Dendritic cell treated with granulocyte-macrophage colony-stimulating factor and Interleukin-4, amounts not matched to agents 40 ng/mL and 50 ng/mL, for 4 days (primary cell): ENCODE measurements at regions not wholly inside any gene's neighbourhood (a gene's known extent, or its start where the extent isn't known, plus 50 kb on each side); places are given as distances from the start of the nearest gene placed in this dataset.

ENCODE experiments used
- H3K27ac Mint-ChIP-seq: one replicate; pipeline ENCODE4 v1.8.0; 2022; ENCODE audit warnings: mild to moderate bottlenecking, mixed read lengths
- H3K27me3 Mint-ChIP-seq: one replicate; pipeline ENCODE4 v1.8.0; 2022; ENCODE audit warnings: mild to moderate bottlenecking, mixed read lengths
- H3K36me3 Mint-ChIP-seq: one replicate; pipeline ENCODE4 v1.8.0; 2022; ENCODE audit warnings: low read depth, mixed read lengths
- H3K4me1 Mint-ChIP-seq: one replicate; pipeline ENCODE4 v1.8.0; 2022; ENCODE audit warnings: low read depth, mixed read lengths
- H3K4me3 Mint-ChIP-seq: one replicate; pipeline ENCODE4 v1.8.0; 2022; ENCODE audit warnings: mild to moderate bottlenecking, moderate library complexity, mixed read lengths
- H3K9me3 Mint-ChIP-seq: one replicate; pipeline ENCODE4 v1.8.0; 2022; ENCODE audit warnings: mixed read lengths
- intact Hi-C: fragments of 100-400 bp; cut with micrococcal nuclease; formaldehyde crosslinking; loops from one replicate; pipeline ENCODE4 v1.15.0; 2022

DNA sequence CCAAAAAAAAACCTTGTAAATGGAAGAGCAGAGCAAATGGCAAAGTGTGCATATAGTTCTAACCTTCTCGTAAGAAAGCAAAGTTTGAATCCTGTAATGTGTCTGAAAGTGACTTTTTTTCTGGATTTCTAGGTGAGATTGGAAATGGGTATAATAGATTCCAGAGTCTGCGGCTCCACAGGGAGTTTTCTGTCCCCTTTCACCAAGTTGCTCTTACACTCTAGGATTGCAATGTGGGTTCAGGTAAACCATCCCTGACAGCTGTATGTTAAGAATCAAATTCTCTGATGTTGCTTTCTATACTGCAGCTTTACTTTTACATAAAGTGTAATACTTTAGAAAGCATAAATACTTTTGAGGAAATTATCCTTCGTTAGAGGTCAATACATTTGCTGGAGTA lies 260.1 kb downstream of the PRL start:
- intact Hi-C loops, result no loop called here
- H3K4me3 Mint-ChIP-seq, result no peak overlapping the region
- H3K4me1 Mint-ChIP-seq, result peaks cover 5% of the 10 kb centered on the region
- H3K27ac Mint-ChIP-seq, result no peak overlapping the region
- no peaks in the 10 kb centered on the region for H3K9me3 Mint-ChIP-seq
- no peaks in the 10 kb centered on the region for H3K27me3 Mint-ChIP-seq
- no peaks in the 10 kb centered on the region for H3K36me3 Mint-ChIP-seq

DNA sequence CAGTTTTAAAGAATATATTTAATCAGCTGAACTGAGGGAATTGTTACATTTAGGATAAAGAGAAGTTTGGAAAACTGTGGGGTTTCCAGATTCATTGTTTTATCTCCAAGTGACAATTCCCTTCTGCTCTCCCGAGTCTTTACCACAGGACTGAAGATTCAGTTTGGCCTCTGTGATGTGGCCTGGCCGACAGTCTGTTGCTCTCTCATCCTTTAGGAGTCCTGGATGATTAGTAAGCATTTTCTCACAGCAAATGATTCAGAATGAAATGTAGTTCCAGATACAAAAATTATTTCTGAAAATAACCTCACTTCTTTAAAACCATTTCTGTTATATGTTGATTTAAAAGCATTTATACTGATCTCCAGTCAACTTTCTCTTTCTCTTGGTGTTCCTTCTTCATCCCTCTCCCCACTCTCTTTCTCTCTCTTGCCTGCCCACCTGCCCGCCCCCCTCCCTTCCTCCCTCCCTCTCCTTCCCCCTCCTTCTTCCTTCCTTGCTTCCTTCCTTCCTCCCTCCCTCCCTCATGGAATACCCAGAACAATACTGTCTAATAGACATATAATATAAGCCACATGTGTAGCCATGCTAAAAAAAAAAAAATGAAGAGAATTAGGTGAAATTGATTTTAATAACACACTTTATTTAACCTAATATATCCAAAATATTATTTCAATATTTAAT lies 254.9 kb downstream of the PRL start:
- no peaks in the 10 kb centered on the region for H3K27me3 Mint-ChIP-seq
- H3K9me3 Mint-ChIP-seq, result no peaks in the 10 kb centered on the region
- H3K4me3 Mint-ChIP-seq, result no peak overlapping the region
- H3K4me1 Mint-ChIP-seq, result no peaks in the 10 kb centered on the region
- no peaks in the 10 kb centered on the region for H3K36me3 Mint-ChIP-seq
- intact Hi-C loops, result no loop called here
- H3K27ac Mint-ChIP-seq, result no peak overlapping the region

DNA sequence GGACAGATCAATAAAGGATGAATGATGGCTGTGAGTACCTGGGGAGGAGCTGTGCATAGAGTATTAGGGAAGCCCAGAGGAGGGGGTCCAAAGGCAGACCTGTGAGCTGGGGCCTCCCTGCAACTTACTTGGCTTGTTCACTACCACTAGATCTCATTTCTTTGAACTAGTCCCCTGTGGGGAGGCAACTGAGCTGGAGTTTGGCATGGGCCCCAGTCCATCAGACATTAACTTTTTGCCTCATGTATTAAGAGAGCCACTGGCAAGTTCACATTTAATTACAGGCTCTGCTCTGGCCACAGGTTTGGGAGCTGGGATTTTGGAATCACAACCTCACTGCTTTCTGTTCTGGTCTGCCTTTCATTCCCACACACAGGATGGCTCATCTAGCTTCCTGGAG lies 254.1 kb downstream of the PRL start:
- Mint-ChIP-seq H3K4me3 (no peak overlapping the region), H3K27me3 (no peaks in the 10 kb centered on the region), H3K9me3 (no peaks in the 10 kb centered on the region), H3K36me3 (no peaks in the 10 kb centered on the region), H3K4me1 (no peaks in the 10 kb centered on the region), H3K27ac (no peak overlapping the region)
- intact Hi-C loops, result no loop called here

DNA sequence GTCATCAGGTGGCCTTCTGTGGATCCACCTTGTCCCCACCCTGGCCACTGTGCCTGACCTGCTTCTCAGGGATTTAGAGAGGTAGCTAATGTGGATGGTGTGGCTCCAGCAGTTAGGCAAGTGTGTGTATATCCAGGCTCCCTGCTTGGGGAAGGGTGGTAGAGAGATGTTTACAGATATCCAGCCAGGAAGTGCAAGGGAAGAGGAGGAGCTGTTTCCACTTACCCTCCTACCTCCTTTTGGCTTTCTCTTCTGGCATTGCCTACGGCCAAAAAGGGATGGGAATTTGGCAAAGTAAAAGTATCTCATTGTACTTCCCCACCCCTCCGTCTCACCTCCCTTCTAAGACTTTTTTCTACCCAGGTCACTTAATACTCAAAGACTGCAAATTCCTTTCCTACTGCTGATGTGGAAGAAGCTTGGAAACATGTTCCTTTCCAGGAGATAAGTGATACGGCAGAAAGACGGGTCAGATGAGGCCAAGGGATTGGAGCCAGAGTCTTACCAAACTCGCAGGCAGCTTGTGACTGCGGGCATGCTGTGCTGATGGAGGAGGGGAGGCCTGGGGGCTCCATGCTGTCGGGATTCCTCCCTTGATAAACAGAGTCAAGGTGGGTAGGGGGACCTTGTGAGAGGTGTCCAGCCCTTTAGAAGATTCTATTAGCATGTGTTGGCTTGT lies 253.4 kb downstream of the PRL start:
- Mint-ChIP-seq H3K9me3 (no peaks in the 10 kb centered on the region), H3K27me3 (no peaks in the 10 kb centered on the region), H3K27ac (no peak overlapping the region), H3K4me3 (no peak overlapping the region), H3K36me3 (no peaks in the 10 kb centered on the region), H3K4me1 (no peaks in the 10 kb centered on the region)
- intact Hi-C loops, result no loop called here

DNA sequence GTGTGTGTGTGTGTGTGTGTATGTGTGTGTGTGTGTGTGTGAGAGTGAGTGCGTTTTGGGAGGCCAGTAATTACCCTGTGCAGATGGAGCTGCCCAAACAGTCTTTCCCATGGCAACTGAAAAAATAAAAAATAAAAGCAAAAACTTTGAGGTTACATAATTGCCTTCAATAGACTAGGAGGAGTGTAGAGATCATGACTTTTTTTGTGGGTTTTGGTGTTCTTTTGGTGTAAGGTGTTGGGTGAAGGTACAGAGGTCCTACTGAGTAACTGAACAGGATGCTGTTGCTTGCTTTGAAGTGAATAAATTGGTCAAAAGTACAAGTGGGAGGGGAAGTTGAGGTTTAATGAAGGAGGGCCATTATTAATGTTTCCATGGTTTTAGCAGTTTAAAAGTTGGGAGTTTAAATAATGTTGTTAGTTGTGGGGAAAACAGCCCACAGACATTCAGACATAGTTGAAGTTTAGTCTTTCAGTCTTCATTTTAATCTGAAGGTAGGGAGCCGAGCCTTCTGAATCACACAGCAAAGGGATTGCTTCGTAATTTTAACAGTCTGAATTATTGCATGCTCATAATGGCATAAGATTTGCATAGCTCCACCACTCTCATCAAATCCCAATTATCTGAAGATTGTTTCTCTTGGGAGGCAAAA lies 251.4 kb downstream of the PRL start:
- no peaks in the 10 kb centered on the region for H3K9me3 Mint-ChIP-seq
- no peaks in the 10 kb centered on the region for H3K36me3 Mint-ChIP-seq
- intact Hi-C loops, result no loop called here

DNA sequence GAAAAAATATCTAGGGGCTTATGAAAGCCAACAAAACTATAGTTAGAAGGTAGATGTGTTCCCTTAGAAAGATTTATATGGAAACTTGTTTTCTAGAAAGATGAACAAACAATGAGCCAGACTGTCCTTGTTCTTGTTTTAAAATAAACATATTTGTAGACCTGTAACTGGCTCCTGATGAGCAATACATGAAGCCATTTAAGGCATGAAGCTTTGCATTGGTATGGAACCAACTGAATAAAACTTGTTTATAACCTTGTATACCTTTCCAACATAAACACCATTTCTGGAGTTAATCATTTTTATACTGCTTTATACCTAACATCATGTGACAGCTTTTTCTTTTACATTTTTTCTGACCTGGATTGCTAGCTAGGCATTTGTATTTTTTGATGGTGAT lies 247.8 kb downstream of the PRL start:
- H3K27ac Mint-ChIP-seq, result no peak overlapping the region
- intact Hi-C loops, result no loop called here
- H3K36me3 Mint-ChIP-seq, result no peaks in the 10 kb centered on the region
- no peaks in the 10 kb centered on the region for H3K9me3 Mint-ChIP-seq
- no peaks in the 10 kb centered on the region for H3K4me1 Mint-ChIP-seq
- no peaks in the 10 kb centered on the region for H3K27me3 Mint-ChIP-seq
- no peak overlapping the region for H3K4me3 Mint-ChIP-seq

More for the DNA sequence above, 251.4 kb downstream of the PRL start:
- Mint-ChIP-seq H3K27me3 (no peaks in the 10 kb centered on the region), H3K27ac (no peak overlapping the region), H3K4me3 (no peak overlapping the region), H3K4me1 (no peaks in the 10 kb centered on the region)

DNA sequence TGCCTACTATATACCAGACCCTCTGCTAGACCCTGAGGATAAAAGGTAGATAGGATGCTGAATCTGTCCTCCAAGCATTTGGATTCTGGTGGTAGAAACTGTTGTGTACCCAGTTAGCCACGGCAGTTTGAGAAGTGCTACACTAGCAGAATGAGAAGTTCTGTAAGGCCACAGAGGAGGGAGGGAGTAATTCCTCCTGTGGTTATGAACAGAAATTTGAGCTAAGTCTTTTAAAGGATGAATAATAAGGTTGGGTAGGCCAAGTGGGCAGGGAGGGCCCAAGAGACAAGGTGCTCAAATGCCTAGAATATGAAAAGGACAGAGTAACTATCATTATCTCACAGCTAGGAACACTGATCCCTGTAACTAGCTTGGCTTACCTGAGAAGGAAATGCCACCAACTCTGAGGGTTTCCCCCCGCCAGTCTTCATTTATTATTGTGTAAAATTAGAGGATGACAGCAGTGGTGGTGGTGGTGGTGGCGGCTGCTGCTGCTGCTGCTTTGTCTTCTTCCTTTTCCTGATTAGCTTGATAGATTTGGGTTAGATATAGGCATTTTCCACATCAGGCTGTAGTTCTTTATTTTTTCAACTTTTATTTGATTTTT lies 243.3 kb downstream of the PRL start:
- Mint-ChIP-seq H3K27ac (no peak overlapping the region), H3K27me3 (no peaks in the 10 kb centered on the region), H3K9me3 (peaks cover 8% of the 10 kb centered on the region), H3K4me3 (no peak overlapping the region), H3K36me3 (no peaks in the 10 kb centered on the region), H3K4me1 (no peaks in the 10 kb centered on the region)
- intact Hi-C loops, result no loop called here

DNA sequence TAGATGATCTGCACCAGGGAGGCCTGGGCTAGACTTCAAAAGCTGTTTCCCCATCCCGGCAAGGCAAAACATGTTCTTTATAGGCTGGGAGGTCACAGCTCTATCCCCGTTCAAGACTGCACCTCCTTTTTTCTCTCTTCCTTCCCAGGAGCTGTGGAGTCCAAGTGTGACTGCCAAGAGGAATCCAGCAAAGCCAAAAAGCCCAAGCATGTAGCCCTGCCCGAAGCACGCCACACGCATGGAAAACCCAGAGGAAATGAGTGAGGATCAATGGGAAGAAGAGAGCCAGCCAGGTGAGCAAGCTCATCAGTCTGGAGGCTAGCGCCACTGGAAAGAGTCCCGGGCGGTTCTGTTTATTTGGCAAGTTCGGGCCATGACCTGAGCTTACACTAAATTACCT lies 240.4 kb downstream of the PRL start:
- Mint-ChIP-seq H3K27ac (no peak overlapping the region), H3K9me3 (peaks cover 8% of the 10 kb centered on the region), H3K4me3 (no peak overlapping the region), H3K36me3 (no peaks in the 10 kb centered on the region), H3K4me1 (peaks cover 9% of the 10 kb centered on the region), H3K27me3 (no peaks in the 10 kb centered on the region)
- intact Hi-C loops, result no loop called here

DNA sequence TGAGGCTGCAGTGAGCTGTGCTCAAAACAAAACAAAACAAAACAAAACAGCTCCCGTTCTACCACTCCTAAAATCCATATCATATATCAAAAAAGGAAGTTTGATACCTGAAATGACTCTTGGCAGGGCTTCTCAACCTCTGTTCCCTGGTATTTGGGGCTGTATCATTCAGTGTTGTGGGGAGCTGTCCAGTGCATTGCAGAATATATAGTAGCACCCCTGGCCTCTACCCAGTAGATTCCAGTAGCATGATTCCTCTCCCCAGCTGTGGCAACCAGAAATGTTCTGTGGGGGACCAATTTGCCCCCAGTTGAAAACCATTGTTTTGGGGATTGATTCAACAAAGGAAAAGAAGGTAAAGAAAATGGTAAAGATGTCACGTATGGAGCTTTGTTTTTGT lies 238.9 kb downstream of the PRL start:
- Mint-ChIP-seq H3K9me3 (peaks cover 8% of the 10 kb centered on the region), H3K36me3 (no peaks in the 10 kb centered on the region), H3K27me3 (no peaks in the 10 kb centered on the region), H3K4me3 (no peak overlapping the region), H3K4me1 (peaks cover 14% of the 10 kb centered on the region), H3K27ac (no peak overlapping the region)
- intact Hi-C loops, result no loop called here

DNA sequence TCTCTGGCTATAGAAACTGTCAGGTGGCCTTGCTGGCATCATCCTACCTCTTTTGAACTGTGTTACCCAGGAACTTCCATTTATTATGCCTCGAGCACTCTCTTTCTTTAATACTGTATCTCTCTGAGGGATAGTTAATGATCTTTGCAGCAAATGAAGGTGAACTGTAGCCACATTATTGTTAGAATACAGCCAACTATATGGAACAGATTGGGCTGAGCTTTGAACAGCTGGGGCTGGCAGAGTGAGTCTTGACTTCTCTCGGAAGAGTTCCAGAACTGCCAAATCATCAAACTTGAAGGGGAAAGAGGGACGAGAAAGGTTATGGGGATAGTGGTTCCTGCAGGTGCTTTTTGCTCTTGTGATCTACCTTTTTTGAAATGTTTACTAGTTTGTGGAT lies 237.7 kb downstream of the PRL start:
- intact Hi-C loops, result no loop called here
- Mint-ChIP-seq H3K36me3 (no peaks in the 10 kb centered on the region), H3K4me1 (peaks cover 19% of the 10 kb centered on the region), H3K27me3 (no peaks in the 10 kb centered on the region), H3K4me3 (no peak overlapping the region), H3K9me3 (peaks cover 8% of the 10 kb centered on the region), H3K27ac (no peak overlapping the region)

DNA sequence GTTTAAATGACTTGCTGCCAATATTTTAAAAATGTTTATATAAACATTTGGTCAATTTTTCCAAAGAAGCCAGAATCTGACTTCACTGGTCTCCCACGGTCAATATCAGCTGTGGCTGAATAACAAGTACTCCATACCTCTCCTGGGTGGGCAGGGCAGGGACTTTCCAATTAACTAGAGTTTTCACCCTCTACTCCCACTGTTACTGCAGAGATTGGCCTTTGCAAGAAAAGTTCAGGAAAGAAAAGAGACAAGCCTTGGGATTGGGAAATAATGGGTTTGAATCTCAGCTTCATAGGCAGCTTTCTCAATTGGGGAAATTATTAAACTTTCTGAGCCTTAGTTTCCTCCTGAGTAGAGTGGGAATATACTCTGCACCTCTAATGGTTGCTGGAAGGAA lies 236.9 kb downstream of the PRL start:
- Mint-ChIP-seq H3K4me1 (peaks cover 19% of the 10 kb centered on the region), H3K27ac (no peak overlapping the region), H3K9me3 (peaks cover 8% of the 10 kb centered on the region), H3K36me3 (no peaks in the 10 kb centered on the region), H3K4me3 (no peak overlapping the region), H3K27me3 (no peaks in the 10 kb centered on the region)
- intact Hi-C loops, result no loop called here

DNA sequence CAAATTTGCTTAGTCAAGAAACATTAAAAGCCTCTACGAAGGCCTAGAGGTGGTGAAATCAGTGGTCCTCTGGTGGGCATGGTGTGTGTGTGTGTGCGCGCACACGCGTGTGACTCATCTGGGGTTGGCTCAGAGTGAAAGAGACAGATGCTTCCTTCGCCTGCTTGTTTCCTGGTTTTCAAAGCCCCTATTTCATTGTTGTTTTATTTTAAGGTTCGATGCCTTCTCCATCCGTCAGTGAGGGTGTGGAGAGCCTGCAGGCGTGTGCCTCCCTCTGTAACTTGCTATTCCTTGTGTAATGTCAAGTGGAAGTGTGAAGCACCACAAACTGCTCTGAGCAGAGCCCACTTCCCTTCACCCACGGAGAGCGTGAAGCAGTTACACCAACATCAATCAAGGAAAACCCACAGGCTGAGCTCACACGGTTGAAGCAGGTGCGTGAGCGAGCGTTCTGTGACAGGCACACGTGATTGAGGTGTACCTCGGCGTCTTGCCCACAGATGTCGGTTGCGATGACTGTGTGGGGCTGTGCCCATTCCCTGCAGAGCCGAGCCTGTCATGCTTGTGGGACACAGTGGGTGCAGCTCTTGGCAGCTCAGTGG lies 233.9 kb downstream of the PRL start:
- Mint-ChIP-seq H3K4me3 (peak overlapping the region; percentile 26), H3K9me3 (no peaks in the 10 kb centered on the region), H3K36me3 (no peaks in the 10 kb centered on the region), H3K27me3 (no peaks in the 10 kb centered on the region), H3K4me1 (peaks cover 26% of the 10 kb centered on the region), H3K27ac (peak overlapping the region; percentile 25)
- intact Hi-C loops, result no loop called here

DNA sequence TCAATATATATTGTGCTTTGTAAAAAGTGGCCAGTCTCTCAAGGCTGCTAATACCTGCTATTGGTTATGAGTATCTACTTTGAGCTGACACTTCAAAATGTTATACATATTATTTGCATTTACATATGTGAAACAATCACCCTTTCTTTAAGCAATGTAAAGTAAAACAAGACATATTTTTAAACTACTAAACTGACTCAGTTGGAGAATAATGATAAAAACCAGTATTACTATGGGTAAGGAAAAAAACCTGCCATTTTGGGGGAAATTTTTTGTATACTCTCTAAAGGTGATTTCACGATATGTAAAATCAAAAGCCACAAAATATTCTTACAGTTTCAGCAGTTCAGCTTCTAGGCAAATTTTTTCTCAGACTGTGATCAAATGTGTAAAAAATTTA lies 232.3 kb downstream of the PRL start:
- H3K36me3 Mint-ChIP-seq, result no peaks in the 10 kb centered on the region
- H3K4me1 Mint-ChIP-seq, result peaks cover 16% of the 10 kb centered on the region
- H3K27me3 Mint-ChIP-seq, result no peaks in the 10 kb centered on the region
- H3K27ac Mint-ChIP-seq, result no peak overlapping the region
- intact Hi-C loops, result no loop called here
- no peak overlapping the region for H3K4me3 Mint-ChIP-seq
- no peaks in the 10 kb centered on the region for H3K9me3 Mint-ChIP-seq

DNA sequence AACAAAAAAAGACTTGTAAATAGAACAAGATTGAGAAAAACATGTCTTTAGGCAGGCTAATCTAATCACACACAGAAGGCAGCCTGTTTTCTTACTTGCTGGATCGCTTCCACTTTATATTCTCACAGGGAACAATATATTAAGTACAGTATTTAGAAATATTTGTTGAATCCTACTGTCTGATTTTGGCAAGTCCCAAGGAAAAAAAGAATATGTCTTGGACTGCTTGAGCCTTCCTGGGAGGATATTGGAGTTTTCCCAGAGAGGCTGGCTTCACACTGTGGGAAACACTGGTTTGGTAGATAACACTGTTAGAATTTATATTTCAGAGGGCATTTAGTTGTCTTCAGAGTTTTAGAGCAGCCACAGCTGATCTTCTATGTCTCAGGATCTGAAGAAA lies 229.7 kb downstream of the PRL start:
- intact Hi-C loops, result no loop called here
- Mint-ChIP-seq H3K4me1 (peaks cover 35% of the 10 kb centered on the region), H3K9me3 (no peaks in the 10 kb centered on the region), H3K27ac (no peak overlapping the region), H3K27me3 (no peaks in the 10 kb centered on the region), H3K4me3 (no peak overlapping the region), H3K36me3 (no peaks in the 10 kb centered on the region)
